ENCODE measurements at regions not wholly inside any gene's neighbourhood (a gene's known extent, or its start where the extent isn't known, plus 50 kb on each side); places are given as distances from the start of the nearest gene placed in this dataset.
A peak's percentile ranks its signal among the peaks of the same experiment; 100 is the strongest.

GRCh38 chr1:25053576-25054250 is 123.6 kb upstream of the RUNX3 start:
- no peak for DNase-seq

- no peak for DNase-seq
Observed at GRCh38 chr1:25051906-25052305, 121.8 kb upstream of the RUNX3 start.

DNA sequence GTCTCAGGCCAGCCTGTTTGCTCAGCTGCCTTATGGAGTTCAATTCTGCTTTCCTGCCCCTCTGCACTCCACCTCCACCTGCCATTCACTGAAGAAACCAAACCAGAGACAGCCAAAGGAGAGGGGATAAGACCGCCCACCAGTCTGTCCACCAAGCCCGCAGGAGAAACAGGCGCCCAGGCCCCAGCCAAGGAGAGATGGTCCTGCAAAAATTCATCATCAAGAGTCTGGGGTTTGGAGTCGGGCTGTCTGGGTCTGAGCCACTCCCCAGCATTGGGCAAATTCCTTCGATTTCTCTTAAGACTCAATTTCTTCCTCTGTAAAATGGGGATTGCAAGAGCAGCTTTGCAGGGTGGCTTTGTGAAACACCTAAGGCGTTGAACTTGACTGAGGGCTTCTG is 121.4 kb upstream of the RUNX3 start:
- no peak for DNase-seq

DNA sequence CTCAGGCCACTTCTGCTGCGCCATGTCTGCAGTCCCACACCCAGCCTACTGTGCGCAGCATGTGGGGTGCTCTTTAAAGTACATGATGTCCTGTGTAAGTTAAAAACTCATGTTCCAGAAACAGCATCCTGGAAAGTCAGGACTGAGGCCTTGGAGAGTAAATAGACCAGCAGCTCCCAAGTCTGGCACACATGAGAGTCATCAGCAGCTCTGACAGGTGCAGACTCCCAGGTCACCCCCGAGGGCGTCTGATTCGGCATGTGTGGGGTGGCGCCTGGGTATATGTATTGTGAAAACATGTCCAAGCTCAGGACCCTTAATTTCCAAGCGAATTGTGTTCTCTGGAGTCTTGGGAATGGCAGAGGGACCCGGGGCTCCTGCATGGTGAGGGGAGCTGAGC is 120.1 kb upstream of the RUNX3 start:
- DNase-seq = no peak

DNA sequence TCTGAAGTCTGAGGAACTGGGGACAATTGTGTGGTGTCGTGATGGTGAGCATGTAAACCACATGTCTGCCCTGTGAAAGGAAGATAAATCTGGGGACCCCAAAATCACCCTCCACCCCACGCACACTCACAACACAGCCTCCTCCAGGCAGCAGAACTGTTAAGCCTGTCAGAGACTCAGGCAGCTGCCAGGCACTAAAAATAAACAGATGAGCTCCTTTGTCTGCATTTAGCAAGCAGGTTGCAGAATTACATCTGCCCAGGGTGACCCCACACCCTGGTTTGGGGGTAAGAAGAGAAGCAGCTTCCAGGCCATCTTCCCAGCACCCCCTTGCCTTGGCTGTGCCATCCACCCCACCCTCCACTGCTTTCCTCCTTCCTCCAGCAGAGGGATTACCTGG is 119.1 kb upstream of the RUNX3 start:
- no peak for DNase-seq

GRCh38 chr1:25048728-25049127 is 118.7 kb upstream of the RUNX3 start:
- DNase-seq = no peak

DNA sequence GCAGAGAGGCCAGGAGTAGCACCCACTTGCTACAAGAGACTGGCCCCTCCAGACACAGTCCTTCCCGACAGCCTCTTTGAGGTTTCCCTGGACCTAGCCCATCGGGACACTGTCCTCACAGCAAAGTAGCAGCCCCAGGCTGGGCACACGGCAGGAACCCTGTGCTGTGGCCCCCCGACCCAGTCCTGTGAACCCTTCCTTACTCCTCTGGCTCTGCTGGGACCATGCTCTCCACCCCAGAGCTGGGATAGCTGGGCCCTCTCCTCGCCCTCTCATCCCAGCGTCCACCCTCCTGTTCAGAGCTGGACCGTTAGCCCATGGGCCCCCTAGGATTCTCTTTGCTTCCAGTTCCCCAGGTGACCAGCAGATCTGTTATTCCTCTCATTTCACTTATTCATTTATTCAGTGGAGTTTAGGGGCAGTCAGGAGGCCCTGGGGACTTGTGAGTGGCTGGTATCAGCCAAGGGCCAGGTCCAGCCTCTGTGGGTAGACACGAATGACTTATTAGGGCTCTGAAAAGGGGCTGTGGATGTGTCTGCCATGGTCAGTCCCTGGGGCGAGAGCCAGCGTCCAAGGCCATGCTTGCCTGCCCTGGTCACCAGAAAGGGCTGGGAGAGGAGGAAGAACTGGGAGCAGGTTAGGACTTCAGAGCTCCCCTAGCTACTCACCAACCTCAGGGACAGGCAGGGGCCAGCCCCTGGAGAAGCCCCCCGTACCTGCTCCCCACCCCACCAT is 117.6 kb upstream of the RUNX3 start:
- no peak for DNase-seq

DNA sequence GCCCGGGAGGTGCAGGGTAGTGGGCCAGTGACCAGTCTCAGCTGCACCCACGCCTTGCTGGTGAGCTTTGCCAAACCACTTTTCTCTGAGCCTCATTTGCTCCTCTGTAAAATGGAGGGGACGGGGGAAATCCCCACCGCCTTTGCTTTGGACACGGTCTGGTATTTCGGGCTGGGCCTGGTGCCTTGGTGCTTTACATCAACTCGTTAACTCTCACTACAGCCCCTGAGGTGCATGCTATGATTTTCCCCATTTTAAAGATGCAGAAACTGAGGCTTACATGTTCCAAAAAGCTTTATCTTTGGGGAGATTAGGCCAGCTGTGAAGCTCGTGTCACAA is 116.1 kb upstream of the RUNX3 start:
- DNase-seq = no peak

DNA sequence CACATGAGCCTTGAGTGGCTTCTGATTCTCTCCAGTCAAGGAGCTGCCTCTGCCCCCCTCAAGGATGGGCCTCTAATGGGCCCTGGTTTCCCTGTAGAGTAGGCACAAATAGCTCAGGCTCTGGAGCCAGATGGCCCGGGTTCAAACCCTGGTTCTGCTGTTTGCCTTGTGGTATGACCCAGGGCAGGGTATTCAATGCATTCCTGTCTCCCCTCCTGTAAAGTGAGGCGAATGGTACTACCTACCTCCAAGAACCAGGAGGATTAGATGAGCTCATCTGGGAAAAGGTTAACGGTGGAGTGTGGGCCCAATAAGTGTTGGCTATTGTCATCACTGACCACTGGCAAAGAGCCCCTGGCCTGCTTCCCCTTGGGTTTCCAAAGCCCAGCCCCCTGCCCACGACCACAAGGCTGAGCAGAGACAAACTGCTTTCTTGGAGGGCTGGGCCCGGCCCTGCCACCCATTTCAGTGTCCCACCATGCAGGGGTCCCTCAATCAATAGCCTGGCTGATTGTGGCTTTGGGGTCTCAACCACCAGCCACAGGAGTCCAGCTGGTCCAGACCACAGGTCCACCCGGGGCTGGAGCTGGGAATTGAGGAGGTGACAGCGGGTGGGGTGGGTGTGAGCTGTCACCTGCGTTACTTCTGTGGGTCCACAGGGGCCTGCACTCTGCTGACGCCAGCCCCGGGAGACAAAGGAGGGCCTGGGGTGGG is 115.6 kb upstream of the RUNX3 start:
- no peak for DNase-seq

DNA sequence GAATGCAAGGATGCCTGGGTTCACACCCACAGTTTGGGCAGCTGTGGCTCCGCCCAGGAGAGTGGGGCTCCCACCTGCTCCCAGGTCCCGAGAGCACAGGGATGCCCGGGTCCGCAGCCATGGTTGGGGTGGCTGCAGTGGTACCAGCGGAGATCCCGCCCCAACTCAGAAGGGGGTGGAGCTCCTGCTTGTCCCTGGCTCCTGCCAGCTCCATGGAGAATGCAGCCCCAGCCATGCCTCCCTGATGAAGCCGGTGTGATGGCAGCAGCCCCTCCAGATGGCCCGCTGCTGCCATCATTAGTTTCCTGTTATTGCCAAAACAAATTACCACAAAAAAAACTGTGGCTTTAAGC is 113.1 kb upstream of the RUNX3 start:
- DNase-seq = no peak

DNA sequence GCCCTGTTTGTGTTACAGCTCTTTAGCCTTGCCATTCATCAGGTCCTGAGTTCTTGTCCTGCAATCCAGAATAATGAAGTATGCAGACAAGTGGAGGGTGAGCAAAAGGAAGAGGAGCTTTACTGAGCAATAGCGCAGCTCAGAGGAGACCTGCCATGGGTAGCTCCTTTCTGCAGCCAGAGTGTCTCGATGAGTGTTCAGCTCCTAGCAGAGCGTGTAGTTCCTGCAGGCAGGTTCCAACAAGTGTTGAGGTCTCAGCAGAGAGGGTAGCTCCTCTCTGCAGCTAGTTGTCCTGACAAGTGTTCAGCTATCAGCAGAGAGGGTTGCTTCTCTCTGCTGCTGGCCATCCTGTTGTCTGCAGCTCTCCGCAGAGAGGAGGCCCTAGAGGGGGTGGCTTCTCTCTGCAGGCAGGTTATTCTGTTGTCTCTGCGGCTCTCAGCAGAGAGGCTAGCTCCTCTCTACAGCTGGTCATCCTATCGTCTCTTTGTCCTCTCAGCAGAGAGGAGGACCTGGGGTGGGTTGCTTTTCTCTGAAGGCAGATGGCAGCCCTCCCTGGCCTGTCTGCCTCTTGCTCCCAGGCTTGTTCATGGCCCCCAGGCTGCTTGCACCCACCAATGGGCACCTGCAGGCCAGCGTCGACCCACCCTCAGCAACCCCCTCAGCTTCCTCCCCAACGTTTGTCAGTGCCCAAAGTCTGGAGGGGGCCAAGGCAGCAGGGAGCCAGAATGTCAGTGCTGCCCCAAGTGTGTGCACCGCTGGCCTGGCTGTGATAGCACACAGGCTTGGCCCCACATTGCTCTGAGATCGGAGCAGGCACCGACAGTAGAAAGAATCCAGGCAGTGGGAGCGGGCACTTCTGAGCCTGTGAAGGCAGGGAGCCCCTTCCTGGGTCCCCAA is 112.5 kb upstream of the RUNX3 start:
- DNase-seq = no peak

- no peak for DNase-seq
Observed at GRCh38 chr1:25041916-25042315, 111.8 kb upstream of the RUNX3 start.

DNA sequence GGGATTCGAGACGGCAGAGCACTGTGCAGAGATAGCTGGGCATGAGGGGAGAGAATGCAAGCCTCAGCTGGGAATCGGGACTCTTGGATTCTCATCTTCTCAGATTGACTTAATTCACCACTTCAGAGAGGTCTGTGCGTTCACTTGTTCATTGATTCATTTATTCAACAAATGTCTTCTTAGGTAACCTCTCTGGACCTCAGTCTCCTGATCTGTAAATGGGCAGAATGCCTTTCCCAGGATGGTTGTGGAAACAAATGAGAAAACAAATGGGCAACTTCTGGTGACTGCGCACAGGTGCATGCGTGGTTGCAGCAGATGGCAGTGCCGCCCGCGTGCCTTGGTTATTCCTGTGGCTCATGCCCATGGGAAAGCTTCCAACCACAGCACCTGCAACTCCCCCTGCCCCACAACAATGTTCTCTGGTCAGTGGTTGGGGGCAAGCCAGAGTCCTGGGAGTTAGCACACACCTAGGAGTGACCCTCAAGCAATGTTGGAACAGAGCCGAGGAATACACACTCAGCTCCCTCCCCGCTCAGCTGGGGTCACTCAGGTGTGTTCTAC is 110.1 kb upstream of the RUNX3 start:
- DNase-seq = no peak

GRCh38 chr1:25039229-25039628 is 109.2 kb upstream of the RUNX3 start:
- DNase-seq = no peak

DNA sequence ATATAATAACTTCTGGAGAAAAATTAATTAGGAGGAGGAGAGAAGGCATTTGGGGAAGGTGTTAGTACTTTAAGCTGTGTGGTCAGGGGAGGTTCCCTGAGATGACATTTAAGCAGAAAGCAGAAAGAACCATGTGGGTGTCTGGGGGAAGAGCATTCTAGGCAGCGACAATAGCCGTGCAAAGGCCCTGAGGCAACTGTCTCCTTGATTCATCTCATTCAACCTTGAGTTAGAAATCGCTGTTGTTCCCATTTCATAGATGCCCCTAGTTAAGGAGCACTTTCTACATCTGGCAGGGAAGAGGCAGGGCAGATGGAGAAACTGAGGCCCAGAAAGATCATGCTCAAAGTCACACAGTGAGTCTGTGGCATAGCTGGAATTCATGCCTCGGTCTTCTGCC is 108.6 kb upstream of the RUNX3 start:
- no peak for DNase-seq

GRCh38 chr1:25037174-25038074 is 107.3 kb upstream of the RUNX3 start:
- DNase-seq = peak; percentile 75 to 78

DNA sequence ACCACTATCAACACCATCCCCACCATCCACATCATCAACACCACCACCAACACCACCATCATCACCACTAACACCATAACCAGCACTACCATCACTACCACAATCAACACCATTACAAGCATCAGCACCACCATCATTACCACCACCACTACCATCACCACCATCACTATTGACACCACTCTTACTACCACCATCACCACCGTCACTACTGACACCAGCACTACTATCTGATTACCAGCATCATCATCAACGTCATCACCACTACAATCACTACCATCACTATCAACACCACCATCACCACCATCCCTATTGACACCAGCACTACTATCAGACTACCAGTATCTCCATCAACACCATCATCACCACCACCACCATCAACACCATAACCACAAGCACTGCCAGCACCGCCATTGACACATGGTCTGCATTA is 106.1 kb upstream of the RUNX3 start:
- no peak for DNase-seq

DNA sequence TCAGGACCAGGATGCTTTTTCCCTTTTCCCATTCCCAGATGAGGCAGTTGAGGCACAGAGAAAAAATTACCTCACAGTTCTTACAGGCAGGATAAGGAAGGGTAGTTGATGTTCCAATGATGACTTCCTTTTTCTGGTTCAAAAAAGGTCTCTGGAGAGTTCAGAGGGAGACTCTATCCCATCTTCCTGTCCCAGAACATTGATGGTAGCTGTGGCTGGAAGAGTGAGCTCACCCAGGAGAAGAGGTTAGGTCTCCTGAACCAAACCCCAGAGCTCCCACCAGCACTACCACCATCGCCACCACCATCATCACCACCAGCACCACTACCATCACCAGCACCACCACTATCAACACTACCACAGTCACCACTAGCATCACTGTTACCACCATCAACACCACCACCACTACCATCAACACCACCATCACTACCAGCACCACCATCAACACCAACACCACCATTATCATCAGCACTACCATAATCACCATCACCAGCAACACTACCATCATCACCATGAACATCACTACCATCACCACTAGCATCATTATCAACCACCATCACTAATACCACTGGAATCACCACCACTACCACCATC is 105.5 kb upstream of the RUNX3 start:
- no peak for DNase-seq

GRCh38 chr1:25034736-25035522 is 104.9 kb upstream of the RUNX3 start:
- DNase-seq = no peak

All from stimulated activated CD4-positive, alpha-beta T cell treated with anti-CD3 and anti-CD28 coated beads, Interleukin-2, amount 100 ng/mL, for 24 hours (primary cell).